ENCODE measurements at regions not wholly inside any gene's neighbourhood (a gene's known extent, or its start where the extent isn't known, plus 50 kb on each side); places are given as distances from the start of the nearest gene placed in this dataset.

- Histone ChIP-seq H3K79me2 (ENCODE audit: control insufficient read depth, insufficient read depth, low read length) (no peaks in the 10 kb centered on the region), H2AFZ (ENCODE audit: low read depth, low read length) (no peak overlapping the region), H3K9ac (replicated peaks; ENCODE audit: extremely low read depth, insufficient read depth, low read length) (no peak overlapping the region), H3K27ac (ENCODE audit: insufficient read depth, low read depth, low read length) (no peak overlapping the region), H3K9me3 (replicated peaks; ENCODE audit: control insufficient read depth, insufficient read depth, low read length) (no peaks in the 10 kb centered on the region), H3K4me3 (replicated peaks in 1 of 3; ENCODE audit: insufficient read depth in 1 of 3, low read depth in 1 of 3, low read length in 3 of 3) (no peak overlapping the region), H4K20me1 (replicated peaks; ENCODE audit: control insufficient read depth, extremely low read depth, insufficient read depth, low read length) (no peaks in the 10 kb centered on the region), H3K9me1 (replicated peaks; ENCODE audit: control insufficient read depth, extremely low read depth, insufficient read depth, low read length) (no peaks in the 10 kb centered on the region), H3K27me3 (ENCODE audit: control insufficient read depth in 2 of 2, insufficient read depth in 2 of 2, low read length in 2 of 2) (no peaks in the 10 kb centered on the region), H3K4me1 (ENCODE audit: control insufficient read depth, extremely low read depth, insufficient read depth, low read length) (no peaks in the 10 kb centered on the region), H3K4me2 (ENCODE audit: insufficient read depth, low read length) (no peak overlapping the region), H3K36me3 (ENCODE audit: control insufficient read depth in 2 of 2, extremely low read depth in 1 of 2, insufficient read depth in 2 of 2, low read length in 2 of 2) (no peaks in the 10 kb centered on the region)
- DNase-seq (ENCODE audit: low read depth, low spot score), result no peak
- dilution Hi-C loops (cut with MboI; ENCODE audit: extremely low pct_ligation_motif_present, low sequenced_read_pairs) (no loop called here), intact Hi-C loops (cut with micrococcal nuclease) (no loop called here)
- CTCF ChIA-PET, result no interaction called here
- POLR2A ChIA-PET, result no interaction called here
- BruUV-seq (replicated peaks), result no TSS peak
- FAIRE-seq, result no peak
- TF ChIP-seq CTCF (IDR thresholded peaks at IDR 0.05; ENCODE audit: extremely low read depth in 1 of 2, insufficient read depth in 1 of 2, low read depth in 1 of 2, low read length in 2 of 2) (no peak), MAX (IDR thresholded peaks at IDR 0.05; ENCODE audit: insufficient read depth, insufficient read length) (no peak), EZH2 (IDR thresholded peaks at IDR 0.05; ENCODE audit: borderline replicate concordance, low read depth, low read length, severe bottlenecking) (no peak), POLR2AphosphoS5 (IDR thresholded peaks at IDR 0.05; ENCODE audit: insufficient read depth, low read depth, low read length) (no peak), JUN (IDR thresholded peaks at IDR 0.05; ENCODE audit: borderline replicate concordance, insufficient read depth, insufficient read length, low read depth) (no peak), GATA2 (IDR thresholded peaks at IDR 0.05; ENCODE audit: insufficient read depth, insufficient read length, low read depth, low read length) (no peak), FOS (IDR thresholded peaks at IDR 0.05; ENCODE audit: borderline replicate concordance, insufficient read depth, low read length) (no peak), MYC (IDR thresholded peaks at IDR 0.05; ENCODE audit: low read depth, low read length) (no peak), POLR2A (IDR thresholded peaks at IDR 0.05; ENCODE audit: low read depth, low read length) (no peak)
Observed at GRCh38 chrX:7330971-7331746, 183.2 kb upstream of the PUDP start.
